ENCODE measurements at regions not wholly inside any gene's neighbourhood (a gene's known extent, or its start where the extent isn't known, plus 50 kb on each side); places are given as distances from the start of the nearest gene placed in this dataset.
"Not testable (repeated sequence)": the region's sequence is repeated elsewhere in the genome, so short reads cannot be mapped to it uniquely, and the experiment has no call there.

DNA sequence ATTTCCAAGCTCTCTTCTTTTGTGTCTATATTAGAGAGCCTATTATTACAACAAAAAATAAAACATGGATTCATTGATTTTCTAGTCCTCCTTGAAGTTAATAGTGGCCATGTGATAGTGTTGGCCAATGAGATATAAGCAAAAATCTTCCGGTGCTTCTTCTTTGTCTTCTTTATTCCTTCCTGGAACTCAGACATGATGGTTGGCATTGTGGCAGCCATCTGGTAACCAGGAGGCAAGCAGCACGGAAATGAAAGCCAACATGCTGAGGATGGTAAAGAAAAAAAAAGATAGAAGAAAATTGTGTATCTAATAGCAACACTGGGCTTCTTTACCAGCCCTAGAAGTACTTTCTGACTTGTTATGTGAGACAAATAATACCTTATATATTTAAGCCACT, 50.8 kb upstream of the SEL1L start:
- H3K4me1 ChIP-seq (ENCODE audit: control insufficient read depth in 1 of 2, insufficient read depth in 2 of 2, low read length in 2 of 2): no peaks in the 10 kb centered on the region
- no peak overlapping the region for H3K9ac ChIP-seq (ENCODE audit: low read depth in 1 of 2, low read length in 2 of 2)
- no peaks in the 10 kb centered on the region for H3K27me3 ChIP-seq (ENCODE audit: control insufficient read depth in 1 of 2, insufficient read depth in 2 of 2, low read length in 2 of 2)
- no peaks in the 10 kb centered on the region for H3K9me3 ChIP-seq (ENCODE audit: control insufficient read depth in 1 of 2, low read length in 2 of 2)
- H3K4me3 ChIP-seq (ENCODE audit: low read depth in 1 of 2, low read length in 2 of 2): no peak overlapping the region
- no peaks in the 10 kb centered on the region for H3K36me3 ChIP-seq (ENCODE audit: control insufficient read depth in 1 of 2, insufficient read depth in 2 of 2, low read length in 2 of 2)
- H3K27ac ChIP-seq (ENCODE audit: low read depth, low read length): no peak overlapping the region

- no peak overlapping the region for H3K4me3 ChIP-seq (ENCODE audit: low read depth in 1 of 2, low read length in 2 of 2)
- no peaks in the 10 kb centered on the region for H3K36me3 ChIP-seq (ENCODE audit: control insufficient read depth in 1 of 2, insufficient read depth in 2 of 2, low read length in 2 of 2)
- H3K27ac ChIP-seq (ENCODE audit: low read depth, low read length): no peak overlapping the region
- H3K9me3 ChIP-seq (ENCODE audit: control insufficient read depth in 1 of 2, low read length in 2 of 2): no peaks in the 10 kb centered on the region
- H3K9ac ChIP-seq (ENCODE audit: low read depth in 1 of 2, low read length in 2 of 2): no peak overlapping the region
- H3K4me1 ChIP-seq (ENCODE audit: control insufficient read depth in 1 of 2, insufficient read depth in 2 of 2, low read length in 2 of 2): no peaks in the 10 kb centered on the region
- H3K27me3 ChIP-seq (ENCODE audit: control insufficient read depth in 1 of 2, insufficient read depth in 2 of 2, low read length in 2 of 2): no peaks in the 10 kb centered on the region
Observed at GRCh38 chr14:81589381-81590065, 55.9 kb upstream of the SEL1L start.

GRCh38 chr14:81591266-81591665, 57.6 kb upstream of the SEL1L start:
- Histone ChIP-seq H3K27me3 (ENCODE audit: control insufficient read depth in 1 of 2, insufficient read depth in 2 of 2, low read length in 2 of 2) (no peaks in the 10 kb centered on the region), H3K9ac (ENCODE audit: low read depth in 1 of 2, low read length in 2 of 2) (no peak overlapping the region), H3K36me3 (ENCODE audit: control insufficient read depth in 1 of 2, insufficient read depth in 2 of 2, low read length in 2 of 2) (no peaks in the 10 kb centered on the region), H3K9me3 (ENCODE audit: control insufficient read depth in 1 of 2, low read length in 2 of 2) (no peaks in the 10 kb centered on the region), H3K27ac (ENCODE audit: low read depth, low read length) (no peak overlapping the region), H3K4me3 (ENCODE audit: low read depth in 1 of 2, low read length in 2 of 2) (no peak overlapping the region), H3K4me1 (ENCODE audit: control insufficient read depth in 1 of 2, insufficient read depth in 2 of 2, low read length in 2 of 2) (no peaks in the 10 kb centered on the region)

DNA sequence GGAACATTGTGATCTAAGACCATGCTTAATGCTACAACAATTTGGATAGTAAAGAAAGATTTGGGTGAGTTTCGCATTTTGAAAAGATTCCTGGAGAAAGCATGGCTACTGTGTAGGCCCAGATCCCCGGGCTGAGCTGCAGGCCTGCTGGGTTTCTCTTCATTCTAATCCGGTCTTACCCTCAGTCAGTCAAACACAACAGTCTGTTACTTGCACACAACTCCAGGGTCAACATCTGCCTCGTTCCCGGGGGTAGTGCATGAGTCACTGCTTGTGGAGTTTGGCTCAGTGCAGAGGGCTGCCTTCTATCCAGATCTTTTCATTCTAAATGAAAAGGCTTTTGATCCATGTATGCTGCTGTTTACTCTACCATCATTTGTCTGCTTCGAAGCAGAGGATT, 60.4 kb upstream of the SEL1L start:
- H3K9me3 ChIP-seq (ENCODE audit: control insufficient read depth in 1 of 2, low read length in 2 of 2): no peaks in the 10 kb centered on the region
- no peak overlapping the region for H3K27ac ChIP-seq (ENCODE audit: low read depth, low read length)
- H3K4me1 ChIP-seq (ENCODE audit: control insufficient read depth in 1 of 2, insufficient read depth in 2 of 2, low read length in 2 of 2): no peaks in the 10 kb centered on the region
- no peak overlapping the region for H3K9ac ChIP-seq (ENCODE audit: low read depth in 1 of 2, low read length in 2 of 2)
- no peaks in the 10 kb centered on the region for H3K36me3 ChIP-seq (ENCODE audit: control insufficient read depth in 1 of 2, insufficient read depth in 2 of 2, low read length in 2 of 2)
- H3K27me3 ChIP-seq (ENCODE audit: control insufficient read depth in 1 of 2, insufficient read depth in 2 of 2, low read length in 2 of 2): no peaks in the 10 kb centered on the region
- H3K4me3 ChIP-seq (ENCODE audit: low read depth in 1 of 2, low read length in 2 of 2): no peak overlapping the region

DNA sequence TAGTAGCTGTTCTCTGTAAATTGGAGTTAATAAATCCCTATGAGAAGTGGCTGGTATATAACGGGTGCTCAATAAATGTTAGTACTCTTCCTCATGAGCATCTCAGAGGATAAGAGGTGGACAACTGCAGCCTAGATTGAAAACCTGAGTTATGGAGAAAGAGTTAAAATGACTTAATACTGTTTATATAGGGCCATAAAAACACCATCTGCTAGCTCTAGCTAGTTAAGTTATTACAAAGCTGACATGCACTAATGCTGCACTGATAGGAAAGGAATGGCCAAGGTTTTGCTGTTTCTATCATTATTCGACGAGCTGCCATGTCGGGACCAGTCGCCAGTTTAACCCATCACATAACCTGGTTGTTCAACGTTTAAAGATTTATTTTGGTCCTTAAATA, 72.0 kb upstream of the SEL1L start:
- Histone ChIP-seq H3K36me3 (ENCODE audit: control insufficient read depth in 1 of 2, insufficient read depth in 2 of 2, low read length in 2 of 2) (no peaks in the 10 kb centered on the region), H3K27me3 (ENCODE audit: control insufficient read depth in 1 of 2, insufficient read depth in 2 of 2, low read length in 2 of 2) (no peaks in the 10 kb centered on the region), H3K9ac (ENCODE audit: low read depth in 1 of 2, low read length in 2 of 2) (no peak overlapping the region), H3K27ac (ENCODE audit: low read depth, low read length) (no peak overlapping the region), H3K4me1 (ENCODE audit: control insufficient read depth in 1 of 2, insufficient read depth in 2 of 2, low read length in 2 of 2) (no peaks in the 10 kb centered on the region), H3K9me3 (ENCODE audit: control insufficient read depth in 1 of 2, low read length in 2 of 2) (no peaks in the 10 kb centered on the region), H3K4me3 (ENCODE audit: low read depth in 1 of 2, low read length in 2 of 2) (no peak overlapping the region)

DNA sequence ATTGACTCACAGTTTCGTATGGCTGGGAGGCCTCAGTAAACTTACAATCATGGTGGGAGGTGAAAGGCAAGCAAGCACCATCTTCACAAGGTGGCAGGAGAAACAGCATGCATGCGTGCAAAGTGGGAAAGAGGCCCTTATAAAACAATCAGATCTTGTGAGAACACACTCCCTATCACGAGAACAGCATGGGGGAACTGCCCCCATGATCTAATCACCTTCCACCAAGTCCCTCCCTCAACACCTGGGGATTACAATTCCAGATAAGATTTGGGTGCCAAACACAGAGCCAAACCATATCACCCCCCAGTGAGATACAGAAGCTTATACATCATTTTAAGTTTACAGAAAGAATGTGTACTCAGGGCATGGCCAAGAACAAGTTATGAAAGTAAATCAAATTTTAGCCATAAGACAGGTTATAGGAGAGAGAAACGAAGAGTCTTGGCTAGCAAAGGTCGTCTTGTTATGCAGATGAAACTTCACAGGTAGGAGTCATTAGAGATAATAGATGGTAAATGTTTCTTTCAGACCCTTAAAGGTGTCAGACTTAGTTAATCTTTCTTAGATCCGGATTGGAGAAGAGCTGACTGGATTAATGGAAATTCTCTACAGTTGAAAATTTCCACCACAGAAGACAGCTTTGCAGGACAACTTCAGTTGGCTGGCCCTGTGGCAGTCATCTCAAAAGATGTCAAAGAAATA, 79.8 kb upstream of the SEL1L start:
- H3K9ac ChIP-seq (ENCODE audit: low read depth in 1 of 2, low read length in 2 of 2): no peak overlapping the region
- H3K4me3 ChIP-seq (ENCODE audit: low read depth in 1 of 2, low read length in 2 of 2): no peak overlapping the region
- no peaks in the 10 kb centered on the region for H3K9me3 ChIP-seq (ENCODE audit: control insufficient read depth in 1 of 2, low read length in 2 of 2)
- H3K36me3 ChIP-seq (ENCODE audit: control insufficient read depth in 1 of 2, insufficient read depth in 2 of 2, low read length in 2 of 2): no peaks in the 10 kb centered on the region
- no peaks in the 10 kb centered on the region for H3K27me3 ChIP-seq (ENCODE audit: control insufficient read depth in 1 of 2, insufficient read depth in 2 of 2, low read length in 2 of 2)
- no peak overlapping the region for H3K27ac ChIP-seq (ENCODE audit: low read depth, low read length)
- no peaks in the 10 kb centered on the region for H3K4me1 ChIP-seq (ENCODE audit: control insufficient read depth in 1 of 2, insufficient read depth in 2 of 2, low read length in 2 of 2)

- not testable (repeated sequence) for H3K27me3 ChIP-seq (ENCODE audit: control insufficient read depth in 1 of 2, insufficient read depth in 2 of 2, low read length in 2 of 2); H3K9ac ChIP-seq (ENCODE audit: low read depth in 1 of 2, low read length in 2 of 2); H3K4me3 ChIP-seq (ENCODE audit: low read depth in 1 of 2, low read length in 2 of 2); H3K36me3 ChIP-seq (ENCODE audit: control insufficient read depth in 1 of 2, insufficient read depth in 2 of 2, low read length in 2 of 2); H3K9me3 ChIP-seq (ENCODE audit: control insufficient read depth in 1 of 2, low read length in 2 of 2); H3K4me1 ChIP-seq (ENCODE audit: control insufficient read depth in 1 of 2, insufficient read depth in 2 of 2, low read length in 2 of 2); H3K27ac ChIP-seq (ENCODE audit: low read depth, low read length)
Observed at GRCh38 chr14:81614302-81614701, 80.6 kb upstream of the SEL1L start.

- Histone ChIP-seq H3K27ac (ENCODE audit: low read depth, low read length) (no peak overlapping the region), H3K36me3 (ENCODE audit: control insufficient read depth in 1 of 2, insufficient read depth in 2 of 2, low read length in 2 of 2) (no peaks in the 10 kb centered on the region), H3K4me3 (ENCODE audit: low read depth in 1 of 2, low read length in 2 of 2) (no peak overlapping the region), H3K9ac (ENCODE audit: low read depth in 1 of 2, low read length in 2 of 2) (no peak overlapping the region), H3K27me3 (ENCODE audit: control insufficient read depth in 1 of 2, insufficient read depth in 2 of 2, low read length in 2 of 2) (no peaks in the 10 kb centered on the region), H3K4me1 (ENCODE audit: control insufficient read depth in 1 of 2, insufficient read depth in 2 of 2, low read length in 2 of 2) (no peaks in the 10 kb centered on the region), H3K9me3 (ENCODE audit: control insufficient read depth in 1 of 2, low read length in 2 of 2) (no peaks in the 10 kb centered on the region)
Observed at GRCh38 chr14:81618695-81619094, 85.0 kb upstream of the SEL1L start.

GRCh38 chr14:81619816-81620215, 86.2 kb upstream of the SEL1L start:
- Histone ChIP-seq H3K36me3 (ENCODE audit: control insufficient read depth in 1 of 2, insufficient read depth in 2 of 2, low read length in 2 of 2) (no peaks in the 10 kb centered on the region), H3K27me3 (ENCODE audit: control insufficient read depth in 1 of 2, insufficient read depth in 2 of 2, low read length in 2 of 2) (no peaks in the 10 kb centered on the region), H3K9me3 (ENCODE audit: control insufficient read depth in 1 of 2, low read length in 2 of 2) (no peaks in the 10 kb centered on the region), H3K9ac (ENCODE audit: low read depth in 1 of 2, low read length in 2 of 2) (no peak overlapping the region), H3K4me3 (ENCODE audit: low read depth in 1 of 2, low read length in 2 of 2) (no peak overlapping the region), H3K4me1 (ENCODE audit: control insufficient read depth in 1 of 2, insufficient read depth in 2 of 2, low read length in 2 of 2) (no peaks in the 10 kb centered on the region), H3K27ac (ENCODE audit: low read depth, low read length) (no peak overlapping the region)

DNA sequence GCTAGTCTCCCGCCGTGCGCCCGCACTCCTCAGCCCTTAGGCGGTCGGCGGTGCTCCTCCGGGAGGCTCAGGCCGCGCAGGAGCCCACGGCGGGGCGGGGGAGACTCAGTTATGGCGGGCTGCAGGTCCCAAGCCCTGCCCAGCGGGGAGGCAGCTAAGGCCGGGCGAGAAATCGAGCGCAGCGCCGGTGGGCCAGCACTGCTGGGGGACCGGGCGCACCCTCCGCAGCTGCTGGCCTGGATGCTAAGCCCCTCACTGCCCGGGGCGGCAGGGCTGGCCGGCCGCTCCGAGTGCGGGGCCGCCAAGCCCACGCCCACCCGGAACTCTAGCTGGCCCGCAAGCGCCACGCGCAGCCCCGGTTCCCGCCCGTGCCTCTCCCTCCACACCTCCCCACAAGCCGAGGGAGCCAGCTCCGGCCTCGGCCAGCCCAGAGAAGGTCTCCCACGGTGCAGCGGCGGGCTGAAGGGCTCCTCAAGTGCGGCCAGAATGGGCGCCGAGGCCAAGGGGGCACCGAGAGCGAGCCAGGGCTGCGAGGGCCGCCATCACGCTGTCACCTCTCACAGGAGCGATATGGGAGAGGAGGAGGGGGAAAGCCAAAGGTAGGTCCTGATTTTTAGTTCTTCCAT, 90.2 kb upstream of the SEL1L start:
- H3K4me3 ChIP-seq (ENCODE audit: low read depth in 1 of 2, low read length in 2 of 2); H3K9me3 ChIP-seq (ENCODE audit: control insufficient read depth in 1 of 2, low read length in 2 of 2): not testable (repeated sequence)

More for the DNA sequence above, 90.2 kb upstream of the SEL1L start:
- not testable (repeated sequence) for H3K9ac ChIP-seq (ENCODE audit: low read depth in 1 of 2, low read length in 2 of 2); H3K27me3 ChIP-seq (ENCODE audit: control insufficient read depth in 1 of 2, insufficient read depth in 2 of 2, low read length in 2 of 2); H3K36me3 ChIP-seq (ENCODE audit: control insufficient read depth in 1 of 2, insufficient read depth in 2 of 2, low read length in 2 of 2); H3K27ac ChIP-seq (ENCODE audit: low read depth, low read length); H3K4me1 ChIP-seq (ENCODE audit: control insufficient read depth in 1 of 2, insufficient read depth in 2 of 2, low read length in 2 of 2)
